ENCODE measurements at regions not wholly inside any gene's neighbourhood (a gene's known extent, or its start where the extent isn't known, plus 50 kb on each side); places are given as distances from the start of the nearest gene placed in this dataset.

DNA sequence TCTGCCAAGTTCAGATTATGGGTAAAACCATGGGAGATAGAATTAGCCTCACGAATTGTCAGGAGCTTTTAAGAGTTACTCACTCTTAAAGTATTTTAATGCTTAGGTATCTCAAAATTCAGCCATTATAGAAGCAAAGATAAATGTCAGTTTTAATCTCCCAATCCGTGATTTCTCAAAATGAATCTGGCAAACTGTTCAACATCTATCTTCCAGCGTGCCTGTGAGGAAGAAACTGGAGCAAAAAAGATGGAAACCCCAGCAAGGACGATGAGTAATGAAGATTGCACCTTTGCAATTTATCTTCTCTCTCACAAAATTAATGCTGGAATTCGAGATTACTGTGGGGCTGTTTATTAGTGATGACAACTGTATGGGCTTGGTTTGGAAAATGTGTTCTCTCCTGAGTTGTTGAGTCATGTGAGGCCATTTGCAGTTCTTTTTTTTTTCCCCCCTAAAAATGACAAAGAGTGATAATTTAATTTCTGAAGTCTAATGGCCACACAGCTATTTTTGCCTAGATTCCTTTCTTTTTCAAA, 70.5 kb downstream of the PYDC2 start:
- no peak for DNase-seq
- Histone ChIP-seq H3K4me3 (replicated peaks in 1 of 3) (no peak overlapping the region), H3K27me3 (no peaks in the 10 kb centered on the region), H3K4me1 (no peaks in the 10 kb centered on the region), H3K27ac (no peak overlapping the region), H3K9me3 (no peaks in the 10 kb centered on the region), H3K36me3 (no peaks in the 10 kb centered on the region)
- TF ChIP-seq, protein P1, sequence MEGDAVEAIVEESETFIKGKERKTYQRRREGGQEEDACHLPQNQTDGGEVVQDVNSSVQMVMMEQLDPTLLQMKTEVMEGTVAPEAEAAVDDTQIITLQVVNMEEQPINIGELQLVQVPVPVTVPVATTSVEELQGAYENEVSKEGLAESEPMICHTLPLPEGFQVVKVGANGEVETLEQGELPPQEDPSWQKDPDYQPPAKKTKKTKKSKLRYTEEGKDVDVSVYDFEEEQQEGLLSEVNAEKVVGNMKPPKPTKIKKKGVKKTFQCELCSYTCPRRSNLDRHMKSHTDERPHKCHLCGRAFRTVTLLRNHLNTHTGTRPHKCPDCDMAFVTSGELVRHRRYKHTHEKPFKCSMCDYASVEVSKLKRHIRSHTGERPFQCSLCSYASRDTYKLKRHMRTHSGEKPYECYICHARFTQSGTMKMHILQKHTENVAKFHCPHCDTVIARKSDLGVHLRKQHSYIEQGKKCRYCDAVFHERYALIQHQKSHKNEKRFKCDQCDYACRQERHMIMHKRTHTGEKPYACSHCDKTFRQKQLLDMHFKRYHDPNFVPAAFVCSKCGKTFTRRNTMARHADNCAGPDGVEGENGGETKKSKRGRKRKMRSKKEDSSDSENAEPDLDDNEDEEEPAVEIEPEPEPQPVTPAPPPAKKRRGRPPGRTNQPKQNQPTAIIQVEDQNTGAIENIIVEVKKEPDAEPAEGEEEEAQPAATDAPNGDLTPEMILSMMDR (IDR thresholded peaks at IDR 0.05): no peak
- TF ChIP-seq POLR2A (IDR thresholded peaks at IDR 0.05): no peak
- WGBS, 2 donors: 73 to 84% methylated on average over 5 of the region's 5 CpGs
- intact Hi-C loops (cut with DNase I): no loop called here

DNA sequence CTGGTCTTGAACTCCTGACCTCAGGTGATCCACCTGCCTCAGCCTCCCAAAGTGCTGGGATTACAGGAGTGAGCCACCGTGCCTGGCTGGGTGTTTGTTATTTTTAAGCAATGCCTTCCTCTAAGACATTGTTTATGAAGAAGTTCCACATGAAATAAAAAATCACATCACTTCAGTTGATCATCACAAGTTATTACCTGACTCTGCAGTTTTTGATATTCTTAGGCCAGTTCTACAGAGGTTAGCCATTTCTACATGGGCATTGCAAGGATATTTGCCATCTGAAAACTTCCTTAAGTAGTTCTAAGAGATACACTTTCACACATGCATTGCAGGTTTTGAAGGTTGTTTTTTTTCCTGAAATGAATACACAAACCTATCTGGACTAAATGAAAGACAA, 82.1 kb downstream of the PYDC2 start:
- no peak overlapping the region for H3K4me3 ChIP-seq (replicated peaks in 1 of 3)
- H3K9me3 ChIP-seq: no peaks in the 10 kb centered on the region
- H3K36me3 ChIP-seq: no peaks in the 10 kb centered on the region
- DNase-seq: no peak
- no peak for TF ChIP-seq POLR2A (IDR thresholded peaks at IDR 0.05)
- TF ChIP-seq, protein P1 (IDR thresholded peaks at IDR 0.05): no peak
- intact Hi-C loops (cut with DNase I): no loop called here
- H3K4me1 ChIP-seq: no peaks in the 10 kb centered on the region
- no peaks in the 10 kb centered on the region for H3K27me3 ChIP-seq
- no peak overlapping the region for H3K27ac ChIP-seq
- WGBS, 2 donors: 77 to 90% methylated on average over 1 of the region's 1 CpG

DNA sequence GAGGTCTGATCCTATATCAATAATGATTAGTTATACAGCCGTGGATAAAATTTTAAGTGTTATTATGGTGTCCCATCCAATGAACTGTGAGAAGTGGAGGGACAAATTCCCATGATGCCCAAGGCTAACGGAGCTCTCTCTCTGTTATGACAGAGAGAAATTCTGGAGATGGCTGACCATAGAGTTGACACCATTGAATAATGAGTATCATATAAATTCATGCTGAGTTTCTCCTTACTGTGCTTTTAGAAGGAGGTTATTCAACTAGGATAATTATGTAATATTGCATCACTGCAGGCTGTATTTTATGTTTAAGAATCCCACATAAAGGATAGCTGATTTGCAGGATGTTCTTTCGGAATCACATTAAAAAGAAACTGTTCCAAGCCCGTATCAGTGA, 82.9 kb downstream of the PYDC2 start:
- TF ChIP-seq, protein P1 (IDR thresholded peaks at IDR 0.05): no peak
- no peak for TF ChIP-seq POLR2A (IDR thresholded peaks at IDR 0.05)
- Histone ChIP-seq H3K4me3 (replicated peaks in 1 of 3) (no peak overlapping the region), H3K4me1 (no peaks in the 10 kb centered on the region), H3K9me3 (no peaks in the 10 kb centered on the region), H3K27me3 (no peaks in the 10 kb centered on the region), H3K27ac (no peak overlapping the region), H3K36me3 (no peaks in the 10 kb centered on the region)
- intact Hi-C loops (cut with DNase I): no loop called here
- DNase-seq: no peak
- WGBS, 2 donors: 93 to 94% methylated on average over 4 of the region's 4 CpGs

DNA sequence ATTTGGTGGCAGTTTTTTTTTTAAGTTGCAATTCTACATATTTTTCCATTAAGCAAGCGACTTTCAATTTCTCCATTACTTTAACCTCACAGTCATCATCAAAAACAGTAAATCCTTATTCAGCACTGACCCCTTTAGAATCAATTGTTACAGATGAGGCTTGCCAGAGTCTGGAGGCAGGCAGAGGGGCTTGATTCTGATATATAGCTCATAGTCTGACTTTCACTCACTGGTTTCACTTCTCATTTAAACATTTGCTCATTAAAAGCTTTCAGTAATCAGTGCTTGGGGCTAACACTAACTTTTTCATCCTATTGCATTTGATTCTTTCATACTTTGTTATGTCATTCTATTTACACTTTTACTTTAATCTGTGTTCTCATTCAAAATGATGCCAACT, 88.4 kb downstream of the PYDC2 start:
- no peaks in the 10 kb centered on the region for H3K27me3 ChIP-seq
- WGBS, 2 donors: 75 to 80% methylated on average over 1 of the region's 1 CpG

DNA sequence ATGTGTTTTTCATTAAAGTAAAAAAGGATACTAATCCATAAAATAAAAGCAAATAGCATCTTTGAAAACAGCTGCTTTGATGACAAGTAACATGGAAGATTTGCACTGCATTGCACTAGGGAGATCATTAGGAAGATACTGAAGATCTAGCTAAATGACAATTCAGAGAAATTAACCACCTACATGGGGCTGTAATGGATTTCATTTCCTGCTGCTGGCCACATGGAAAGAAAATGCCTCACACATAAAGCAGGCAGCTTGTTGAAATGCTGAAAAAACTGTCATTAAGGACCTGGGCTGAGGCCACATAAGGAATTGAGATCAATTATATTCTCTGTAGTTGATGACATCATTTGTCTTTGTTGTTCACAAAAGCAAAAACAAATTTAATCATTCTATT, 94.1 kb downstream of the PYDC2 start:
- no peaks in the 10 kb centered on the region for H3K27me3 ChIP-seq
- intact Hi-C loops (cut with DNase I): no loop called here
- H3K4me1 ChIP-seq: no peaks in the 10 kb centered on the region
- no peak overlapping the region for H3K27ac ChIP-seq
- TF ChIP-seq POLR2A (IDR thresholded peaks at IDR 0.05): no peak
- TF ChIP-seq, protein P1 (IDR thresholded peaks at IDR 0.05): no peak
- H3K4me3 ChIP-seq (replicated peaks in 1 of 3): no peak overlapping the region
- DNase-seq: no peak
- no peaks in the 10 kb centered on the region for H3K9me3 ChIP-seq
- no peaks in the 10 kb centered on the region for H3K36me3 ChIP-seq

More for the DNA sequence above, 88.4 kb downstream of the PYDC2 start:
- intact Hi-C loops (cut with DNase I): no loop called here
- no peak for DNase-seq
- Histone ChIP-seq H3K9me3 (no peaks in the 10 kb centered on the region), H3K4me3 (replicated peaks in 1 of 3) (no peak overlapping the region), H3K36me3 (no peaks in the 10 kb centered on the region), H3K4me1 (no peaks in the 10 kb centered on the region), H3K27ac (no peak overlapping the region)
- TF ChIP-seq, protein P1 (IDR thresholded peaks at IDR 0.05): no peak
- no peak for TF ChIP-seq POLR2A (IDR thresholded peaks at IDR 0.05)
